ENCODE measurements at regions not wholly inside any gene's neighbourhood (a gene's known extent, or its start where the extent isn't known, plus 50 kb on each side); places are given as distances from the start of the nearest gene placed in this dataset.

DNA sequence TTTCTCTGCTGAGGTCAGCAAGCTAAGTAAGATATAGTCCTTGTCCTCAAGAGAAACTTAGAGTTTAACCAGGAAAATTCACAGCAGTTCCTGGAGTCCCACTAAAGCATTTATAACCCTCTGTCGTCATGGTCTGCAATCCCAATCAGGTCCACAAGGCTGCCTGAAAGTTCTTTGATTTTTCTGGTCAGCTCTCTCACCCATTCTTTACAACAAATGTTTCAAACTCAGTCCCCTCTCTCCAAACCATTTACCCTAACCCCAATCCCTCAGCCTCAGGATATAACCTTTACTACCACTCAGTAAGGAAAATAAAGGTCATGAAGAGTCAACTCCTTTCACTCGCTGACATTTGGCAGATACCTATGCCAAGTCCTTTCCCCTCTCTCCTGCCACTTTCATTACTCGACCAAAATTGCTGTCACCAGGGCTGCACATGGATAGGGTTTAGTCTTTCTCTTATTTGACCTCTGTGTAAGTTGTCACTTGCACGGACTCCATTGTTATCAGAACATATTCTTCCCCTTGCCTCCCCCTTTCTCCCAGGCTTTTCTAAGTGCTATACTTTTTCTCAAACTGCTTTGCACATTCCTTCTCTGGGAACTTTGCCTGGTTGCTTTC lies 936.6 kb downstream of the NR2F1-AS1 start:
- DNase-seq (ENCODE audit: low spot score) (no peak), ATAC-seq (peak; percentile 90)
- Mint-ChIP-seq H3K27me3 (ENCODE audit: low read depth) (no peaks in the 10 kb centered on the region), H3K36me3 (no peaks in the 10 kb centered on the region), H3K9me3 (no peaks in the 10 kb centered on the region), H3K27ac (no peak overlapping the region), H3K4me3 (no peak overlapping the region), H3K4me1 (peaks cover 27% of the 10 kb centered on the region)
- ChIA-PET CTCF (no interaction called here), POLR2A (interaction anchor here (0.9 kb wide), 1 partner anchor 93 kb away, joined by 3 read pairs; no protein-coding TSS in a partner anchor)
- TF ChIP-seq, protein P1, sequence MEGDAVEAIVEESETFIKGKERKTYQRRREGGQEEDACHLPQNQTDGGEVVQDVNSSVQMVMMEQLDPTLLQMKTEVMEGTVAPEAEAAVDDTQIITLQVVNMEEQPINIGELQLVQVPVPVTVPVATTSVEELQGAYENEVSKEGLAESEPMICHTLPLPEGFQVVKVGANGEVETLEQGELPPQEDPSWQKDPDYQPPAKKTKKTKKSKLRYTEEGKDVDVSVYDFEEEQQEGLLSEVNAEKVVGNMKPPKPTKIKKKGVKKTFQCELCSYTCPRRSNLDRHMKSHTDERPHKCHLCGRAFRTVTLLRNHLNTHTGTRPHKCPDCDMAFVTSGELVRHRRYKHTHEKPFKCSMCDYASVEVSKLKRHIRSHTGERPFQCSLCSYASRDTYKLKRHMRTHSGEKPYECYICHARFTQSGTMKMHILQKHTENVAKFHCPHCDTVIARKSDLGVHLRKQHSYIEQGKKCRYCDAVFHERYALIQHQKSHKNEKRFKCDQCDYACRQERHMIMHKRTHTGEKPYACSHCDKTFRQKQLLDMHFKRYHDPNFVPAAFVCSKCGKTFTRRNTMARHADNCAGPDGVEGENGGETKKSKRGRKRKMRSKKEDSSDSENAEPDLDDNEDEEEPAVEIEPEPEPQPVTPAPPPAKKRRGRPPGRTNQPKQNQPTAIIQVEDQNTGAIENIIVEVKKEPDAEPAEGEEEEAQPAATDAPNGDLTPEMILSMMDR (IDR thresholded peaks at IDR 0.05) = 0 out of 2 replicates have a peak, but pooled peaks have one; percentile 19
- TF ChIP-seq, protein P2, sequence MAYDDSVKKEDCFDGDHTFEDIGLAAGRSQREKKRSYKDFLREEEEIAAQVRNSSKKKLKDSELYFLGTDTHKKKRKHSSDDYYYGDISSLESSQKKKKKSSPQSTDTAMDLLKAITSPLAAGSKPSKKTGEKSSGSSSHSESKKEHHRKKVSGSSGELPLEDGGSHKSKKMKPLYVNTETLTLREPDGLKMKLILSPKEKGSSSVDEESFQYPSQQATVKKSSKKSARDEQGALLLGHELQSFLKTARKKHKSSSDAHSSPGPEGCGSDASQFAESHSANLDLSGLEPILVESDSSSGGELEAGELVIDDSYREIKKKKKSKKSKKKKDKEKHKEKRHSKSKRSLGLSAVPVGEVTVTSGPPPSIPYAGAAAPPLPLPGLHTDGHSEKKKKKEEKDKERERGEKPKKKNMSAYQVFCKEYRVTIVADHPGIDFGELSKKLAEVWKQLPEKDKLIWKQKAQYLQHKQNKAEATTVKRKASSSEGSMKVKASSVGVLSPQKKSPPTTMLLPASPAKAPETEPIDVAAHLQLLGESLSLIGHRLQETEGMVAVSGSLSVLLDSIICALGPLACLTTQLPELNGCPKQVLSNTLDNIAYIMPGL (CRISPR knock-in tag; IDR thresholded peaks at IDR 0.05) = no peak

DNA sequence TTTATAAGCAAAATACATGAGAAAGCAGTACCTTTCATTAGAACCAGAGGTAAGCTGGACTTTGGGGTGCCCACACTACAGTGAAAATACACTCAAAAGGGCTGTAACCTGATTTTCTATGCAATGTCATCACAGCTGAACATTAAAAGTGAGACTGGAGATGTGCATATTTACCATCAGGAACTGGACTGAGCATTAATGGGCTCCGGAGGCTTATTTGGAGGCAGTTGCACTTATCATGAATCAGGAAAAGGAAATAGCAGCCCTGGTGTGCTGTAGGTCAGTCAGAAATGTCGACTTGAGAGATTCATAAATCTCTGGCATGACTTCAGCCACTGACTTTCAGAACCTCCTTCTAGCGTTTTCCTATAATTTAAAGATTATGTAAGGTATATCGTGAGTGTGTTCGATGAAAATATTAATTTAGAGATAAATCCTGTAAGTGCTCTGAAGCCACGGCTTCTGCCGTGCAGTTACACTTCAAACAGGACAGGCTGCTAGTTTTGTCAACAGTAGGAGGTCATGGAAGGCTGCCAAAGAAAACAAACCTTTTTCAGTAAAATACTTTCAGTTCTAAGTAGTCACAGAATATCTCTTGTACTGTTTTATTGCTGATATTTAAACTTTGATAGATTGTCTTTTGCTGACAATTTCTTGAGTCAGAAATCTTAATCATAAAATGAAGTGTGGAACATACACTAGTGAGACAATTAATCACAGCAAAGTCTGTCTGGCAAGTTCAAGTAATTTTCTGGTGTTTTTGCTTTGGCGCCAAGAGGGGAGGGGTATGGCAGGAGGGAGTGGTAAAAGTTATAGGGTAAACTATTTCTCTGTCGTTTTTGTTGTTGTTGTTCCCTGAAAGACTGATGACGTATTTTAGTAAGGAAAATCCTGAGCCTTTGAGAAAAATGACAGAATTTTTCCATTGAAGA lies 939.7 kb downstream of the NR2F1-AS1 start:
- Mint-ChIP-seq H3K9me3 (no peaks in the 10 kb centered on the region), H3K4me1 (peaks cover 38% of the 10 kb centered on the region), H3K27me3 (ENCODE audit: low read depth) (no peaks in the 10 kb centered on the region), H3K36me3 (no peaks in the 10 kb centered on the region), H3K27ac (peak overlapping the region; percentile 54; the same call in 1 of the 2 replicates), H3K4me3 (peak overlapping the region; percentile 38)
- ChIA-PET POLR2A (no interaction called here), CTCF (no interaction called here)
- DNase-seq (ENCODE audit: low spot score) (no peak), ATAC-seq (peak; percentile 19; the same call in 1 of the 2 replicates)
- TF ChIP-seq ZNF263 (CRISPR knock-in tag; IDR thresholded peaks at IDR 0.05; ENCODE audit: low read depth) = no peak
- TF ChIP-seq, protein P3, sequence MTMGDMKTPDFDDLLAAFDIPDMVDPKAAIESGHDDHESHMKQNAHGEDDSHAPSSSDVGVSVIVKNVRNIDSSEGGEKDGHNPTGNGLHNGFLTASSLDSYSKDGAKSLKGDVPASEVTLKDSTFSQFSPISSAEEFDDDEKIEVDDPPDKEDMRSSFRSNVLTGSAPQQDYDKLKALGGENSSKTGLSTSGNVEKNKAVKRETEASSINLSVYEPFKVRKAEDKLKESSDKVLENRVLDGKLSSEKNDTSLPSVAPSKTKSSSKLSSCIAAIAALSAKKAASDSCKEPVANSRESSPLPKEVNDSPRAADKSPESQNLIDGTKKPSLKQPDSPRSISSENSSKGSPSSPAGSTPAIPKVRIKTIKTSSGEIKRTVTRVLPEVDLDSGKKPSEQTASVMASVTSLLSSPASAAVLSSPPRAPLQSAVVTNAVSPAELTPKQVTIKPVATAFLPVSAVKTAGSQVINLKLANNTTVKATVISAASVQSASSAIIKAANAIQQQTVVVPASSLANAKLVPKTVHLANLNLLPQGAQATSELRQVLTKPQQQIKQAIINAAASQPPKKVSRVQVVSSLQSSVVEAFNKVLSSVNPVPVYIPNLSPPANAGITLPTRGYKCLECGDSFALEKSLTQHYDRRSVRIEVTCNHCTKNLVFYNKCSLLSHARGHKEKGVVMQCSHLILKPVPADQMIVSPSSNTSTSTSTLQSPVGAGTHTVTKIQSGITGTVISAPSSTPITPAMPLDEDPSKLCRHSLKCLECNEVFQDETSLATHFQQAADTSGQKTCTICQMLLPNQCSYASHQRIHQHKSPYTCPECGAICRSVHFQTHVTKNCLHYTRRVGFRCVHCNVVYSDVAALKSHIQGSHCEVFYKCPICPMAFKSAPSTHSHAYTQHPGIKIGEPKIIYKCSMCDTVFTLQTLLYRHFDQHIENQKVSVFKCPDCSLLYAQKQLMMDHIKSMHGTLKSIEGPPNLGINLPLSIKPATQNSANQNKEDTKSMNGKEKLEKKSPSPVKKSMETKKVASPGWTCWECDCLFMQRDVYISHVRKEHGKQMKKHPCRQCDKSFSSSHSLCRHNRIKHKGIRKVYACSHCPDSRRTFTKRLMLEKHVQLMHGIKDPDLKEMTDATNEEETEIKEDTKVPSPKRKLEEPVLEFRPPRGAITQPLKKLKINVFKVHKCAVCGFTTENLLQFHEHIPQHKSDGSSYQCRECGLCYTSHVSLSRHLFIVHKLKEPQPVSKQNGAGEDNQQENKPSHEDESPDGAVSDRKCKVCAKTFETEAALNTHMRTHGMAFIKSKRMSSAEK (CRISPR knock-in tag; IDR thresholded peaks at IDR 0.05; ENCODE audit: borderline replicate concordance) = no peak
- TF ChIP-seq, protein P4, sequence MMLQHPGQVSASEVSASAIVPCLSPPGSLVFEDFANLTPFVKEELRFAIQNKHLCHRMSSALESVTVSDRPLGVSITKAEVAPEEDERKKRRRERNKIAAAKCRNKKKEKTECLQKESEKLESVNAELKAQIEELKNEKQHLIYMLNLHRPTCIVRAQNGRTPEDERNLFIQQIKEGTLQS (CRISPR knock-in tag; conservative IDR thresholded peaks at IDR 0.05) = no peak
- TF ChIP-seq CREB1 (CRISPR knock-in tag; IDR thresholded peaks at IDR 0.05) = no peak
- TF ChIP-seq MXD4 (CRISPR knock-in tag; IDR thresholded peaks at IDR 0.05; ENCODE audit: borderline replicate concordance) = no peak
- TF ChIP-seq TEAD4 (CRISPR knock-in tag; IDR thresholded peaks at IDR 0.05) = no peak
- TF ChIP-seq NR2C2 (CRISPR knock-in tag; IDR thresholded peaks at IDR 0.05) = no peak
- TF ChIP-seq RORB (CRISPR knock-in tag; IDR thresholded peaks at IDR 0.05) = no peak
- no peak for TF ChIP-seq FOXK1 (CRISPR knock-in tag; IDR thresholded peaks at IDR 0.05)
- no peak for TF ChIP-seq IRF2 (CRISPR knock-in tag; IDR thresholded peaks at IDR 0.05; ENCODE audit: borderline replicate concordance, low read depth)
- no peak for TF ChIP-seq RELA (CRISPR knock-in tag; IDR thresholded peaks at IDR 0.05; ENCODE audit: borderline replicate concordance)
- no peak for TF ChIP-seq OVOL2 (CRISPR knock-in tag; IDR thresholded peaks at IDR 0.05; ENCODE audit: borderline replicate concordance)
- no peak for TF ChIP-seq CBFB (CRISPR knock-in tag; IDR thresholded peaks at IDR 0.05; ENCODE audit: low read depth)
